ENCODE measurements at regions not wholly inside any gene's neighbourhood (a gene's known extent, or its start where the extent isn't known, plus 50 kb on each side); places are given as distances from the start of the nearest gene placed in this dataset.
"Not testable (repeated sequence)": the region's sequence is repeated elsewhere in the genome, so short reads cannot be mapped to it uniquely, and the experiment has no call there.

DNA sequence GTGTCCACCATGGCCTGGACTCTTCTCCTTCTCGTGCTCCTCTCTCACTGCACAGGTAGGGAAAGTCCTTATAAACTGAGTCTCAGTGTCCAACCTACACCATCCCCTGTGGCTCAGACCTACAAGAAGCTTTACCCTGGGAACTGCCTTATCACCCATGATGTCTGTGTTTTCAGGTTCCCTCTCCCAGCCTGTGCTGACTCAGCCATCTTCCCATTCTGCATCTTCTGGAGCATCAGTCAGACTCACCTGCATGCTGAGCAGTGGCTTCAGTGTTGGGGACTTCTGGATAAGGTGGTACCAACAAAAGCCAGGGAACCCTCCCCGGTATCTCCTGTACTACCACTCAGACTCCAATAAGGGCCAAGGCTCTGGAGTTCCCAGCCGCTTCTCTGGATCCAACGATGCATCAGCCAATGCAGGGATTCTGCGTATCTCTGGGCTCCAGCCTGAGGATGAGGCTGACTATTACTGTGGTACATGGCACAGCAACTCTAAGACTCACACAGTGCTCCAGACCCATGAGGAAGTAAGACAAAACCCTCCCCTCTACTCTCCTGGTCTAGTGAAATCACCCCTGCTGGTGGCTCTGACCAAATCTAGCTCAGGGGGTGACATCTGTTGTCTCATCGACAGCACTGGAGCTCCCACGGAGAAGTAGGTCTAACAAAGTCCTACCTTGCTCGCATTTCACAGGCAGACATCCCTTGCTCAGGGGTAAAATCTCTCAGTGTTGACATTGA lies 74.3 kb downstream of the VPREB1 start:
- 94 to 97% (median 97%) methylated on average over 8 of the region's 8 CpGs for WGBS, 3 donors
- no peaks in the 10 kb centered on the region for H3K9me3 ChIP-seq
- H3K4me1 ChIP-seq (ENCODE audit: insufficient read depth), result no peaks in the 10 kb centered on the region
- TF ChIP-seq EP300 (IDR thresholded peaks at IDR 0.05), result no peak
- no peak for TF ChIP-seq POLR2A (IDR thresholded peaks at IDR 0.05)
- TF ChIP-seq, protein P1, sequence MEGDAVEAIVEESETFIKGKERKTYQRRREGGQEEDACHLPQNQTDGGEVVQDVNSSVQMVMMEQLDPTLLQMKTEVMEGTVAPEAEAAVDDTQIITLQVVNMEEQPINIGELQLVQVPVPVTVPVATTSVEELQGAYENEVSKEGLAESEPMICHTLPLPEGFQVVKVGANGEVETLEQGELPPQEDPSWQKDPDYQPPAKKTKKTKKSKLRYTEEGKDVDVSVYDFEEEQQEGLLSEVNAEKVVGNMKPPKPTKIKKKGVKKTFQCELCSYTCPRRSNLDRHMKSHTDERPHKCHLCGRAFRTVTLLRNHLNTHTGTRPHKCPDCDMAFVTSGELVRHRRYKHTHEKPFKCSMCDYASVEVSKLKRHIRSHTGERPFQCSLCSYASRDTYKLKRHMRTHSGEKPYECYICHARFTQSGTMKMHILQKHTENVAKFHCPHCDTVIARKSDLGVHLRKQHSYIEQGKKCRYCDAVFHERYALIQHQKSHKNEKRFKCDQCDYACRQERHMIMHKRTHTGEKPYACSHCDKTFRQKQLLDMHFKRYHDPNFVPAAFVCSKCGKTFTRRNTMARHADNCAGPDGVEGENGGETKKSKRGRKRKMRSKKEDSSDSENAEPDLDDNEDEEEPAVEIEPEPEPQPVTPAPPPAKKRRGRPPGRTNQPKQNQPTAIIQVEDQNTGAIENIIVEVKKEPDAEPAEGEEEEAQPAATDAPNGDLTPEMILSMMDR (IDR thresholded peaks at IDR 0.05), result no peak
- H3K36me3 ChIP-seq, result no peaks in the 10 kb centered on the region
- H3K27me3 ChIP-seq, result no peaks in the 10 kb centered on the region
- intact Hi-C loops (cut with DNase I), result no loop called here
- no peak overlapping the region for H3K27ac ChIP-seq
- DNase-seq, result no peak
- H3K4me3 ChIP-seq, result no peak overlapping the region

- H3K4me1 ChIP-seq (ENCODE audit: insufficient read depth); H3K9me3 ChIP-seq; H3K27me3 ChIP-seq; intact Hi-C loops (cut with DNase I); H3K36me3 ChIP-seq; H3K27ac ChIP-seq; H3K4me3 ChIP-seq: not testable (repeated sequence)
- TF ChIP-seq, protein P1 (IDR thresholded peaks at IDR 0.05), result peak; percentile 47 to 54 (median 48)
- WGBS, 3 donors, result 29 to 34% (median 32%) methylated on average over 11 of the region's 11 CpGs
- DNase-seq, result peak; percentile 30 to 71 (median 56)
These were observed 77.4 kb downstream of the VPREB1 start for GRCh38 chr22:22321743-22322611.

DNA sequence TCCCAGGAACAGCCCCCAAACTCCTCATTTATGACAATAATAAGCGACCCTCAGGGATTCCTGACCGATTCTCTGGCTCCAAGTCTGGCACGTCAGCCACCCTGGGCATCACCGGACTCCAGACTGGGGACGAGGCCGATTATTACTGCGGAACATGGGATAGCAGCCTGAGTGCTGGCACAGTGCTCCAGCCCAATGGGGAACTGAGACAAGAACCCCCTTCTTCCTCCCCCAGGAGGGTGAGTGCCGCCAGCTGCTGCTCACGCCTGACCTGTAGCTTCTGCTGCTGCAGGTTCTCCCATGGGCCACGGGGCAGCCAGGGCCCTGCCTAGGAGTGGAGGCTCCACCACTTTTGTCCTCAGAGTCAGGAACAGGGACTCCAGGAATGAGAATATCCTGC lies 78.2 kb downstream of the VPREB1 start:
- Histone ChIP-seq H3K4me1 (ENCODE audit: insufficient read depth) (no peaks in the 10 kb centered on the region), H3K27ac (no peak overlapping the region), H3K36me3 (no peaks in the 10 kb centered on the region), H3K9me3 (no peaks in the 10 kb centered on the region), H3K27me3 (no peaks in the 10 kb centered on the region), H3K4me3 (no peak overlapping the region)
- WGBS, 3 donors, result 85 to 92% (median 86%) methylated on average over 10 of the region's 10 CpGs
- TF ChIP-seq POLR2A (IDR thresholded peaks at IDR 0.05) (no peak), EP300 (IDR thresholded peaks at IDR 0.05) (no peak)
- TF ChIP-seq, protein P1 (IDR thresholded peaks at IDR 0.05), result no peak
- intact Hi-C loops (cut with DNase I), result no loop called here
- DNase-seq, result no peak

GRCh38 chr22:22327723-22328122 lies 83.1 kb downstream of the VPREB1 start:
- H3K27me3 ChIP-seq, result no peaks in the 10 kb centered on the region
- intact Hi-C loops (cut with DNase I), result no loop called here
- no peaks in the 10 kb centered on the region for H3K4me1 ChIP-seq (ENCODE audit: insufficient read depth)
- no peaks in the 10 kb centered on the region for H3K36me3 ChIP-seq
- no peak overlapping the region for H3K4me3 ChIP-seq
- H3K27ac ChIP-seq, result no peak overlapping the region
- DNase-seq, result no peak
- no peak for TF ChIP-seq POLR2A (IDR thresholded peaks at IDR 0.05)
- TF ChIP-seq EP300 (IDR thresholded peaks at IDR 0.05), result no peak
- TF ChIP-seq, protein P1 (IDR thresholded peaks at IDR 0.05), result no peak
- H3K9me3 ChIP-seq, result no peaks in the 10 kb centered on the region
- 63 to 82% (median 65%) methylated on average over 2 of the region's 2 CpGs for WGBS, 3 donors

Measured in ovary (tissue), 7 donors.